WTC11 (cell line): ENCODE measurements at regions not wholly inside any gene's neighbourhood (a gene's known extent, or its start where the extent isn't known, plus 50 kb on each side); places are given as distances from the start of the nearest gene placed in this dataset.

Source experiments
- ATAC-seq: fragments of 200-7000 bp; cut with Tn5 transposase; 2 replicates; pipeline ENCODE4 v1.10.0; 2021; ENCODE audit warnings: mild to moderate bottlenecking, moderate library complexity
- CTCF ChIA-PET: fragments of 300-600 bp; sonication (Branson Sonifier 250); formaldehyde crosslinking; loops from one replicate; lab custom pipeline; 2021; ENCODE audit warnings: antibody characterized with exemption; lab: Charles Lee
- POLR2A ChIA-PET: fragments of 350-600 bp; sonication (Branson Sonifier 250); formaldehyde crosslinking; loops from one replicate; lab custom pipeline; 2021; ENCODE audit warnings: antibody characterized with exemption; lab: Charles Lee
- DNase-seq: peaks from one replicate; pipeline ENCODE4 v3.0.0; 2021; ENCODE audit warnings: low spot score
- H3K27ac Mint-ChIP-seq: 2 replicates; pipeline ENCODE4 v1.8.0; 2021; ENCODE audit warnings: mixed read lengths
- H3K27me3 Mint-ChIP-seq: 2 replicates; pipeline ENCODE4 v1.8.0; 2021; ENCODE audit warnings: low read depth, mild to moderate bottlenecking, moderate library complexity, mixed read lengths
- H3K36me3 Mint-ChIP-seq: 2 replicates; pipeline ENCODE4 v1.8.0; 2021; ENCODE audit warnings: mixed read lengths
- H3K4me1 Mint-ChIP-seq: 2 replicates; pipeline ENCODE4 v1.8.0; 2022; ENCODE audit warnings: mixed read lengths
- H3K4me3 Mint-ChIP-seq: 2 replicates; pipeline ENCODE4 v1.8.0; 2021; ENCODE audit warnings: mild to moderate bottlenecking, moderate library complexity, mixed read lengths
- H3K9me3 Mint-ChIP-seq: 2 replicates; pipeline ENCODE4 v1.8.0; 2021; ENCODE audit warnings: mixed read lengths
- FOXJ3 ChIP-seq: sonication (generic); formaldehyde crosslinking; IDR thresholded peaks from 2 replicates; pipeline ENCODE4 v1.9.0; 2021; ENCODE audit warnings: missing genetic modification reagents, mild to moderate bottlenecking, borderline replicate concordance
- FOXK1 ChIP-seq: sonication (generic); formaldehyde crosslinking; IDR thresholded peaks from 2 replicates; pipeline ENCODE4 v1.8.0; 2022; ENCODE audit warnings: mild to moderate bottlenecking, moderate library complexity, missing genetic modification reagents
- FOXP1 ChIP-seq: sonication (generic); formaldehyde crosslinking; IDR thresholded peaks from 2 replicates; pipeline ENCODE4 v1.8.0; 2022; ENCODE audit warnings: missing genetic modification reagents, mild to moderate bottlenecking, moderate library complexity, borderline replicate concordance
- GTF2I ChIP-seq: fragments of 250-450 bp; sonication (Bioruptor Pico); conservative IDR thresholded peaks from 2 replicates; pipeline ENCODE4 v1.4.0; 2021; ENCODE audit warnings: mild to moderate bottlenecking
- IRF2 ChIP-seq: sonication (generic); formaldehyde crosslinking; IDR thresholded peaks from 2 replicates; pipeline ENCODE4 v1.8.0; 2022; ENCODE audit warnings: low read depth, missing genetic modification reagents, borderline replicate concordance
- PRRX2 ChIP-seq: fragments of 250-450 bp; sonication (Bioruptor Pico); IDR thresholded peaks from 2 replicates; pipeline ENCODE4 v1.8.0; 2021; ENCODE audit warnings: mild to moderate bottlenecking
- RELA ChIP-seq: sonication (generic); formaldehyde crosslinking; IDR thresholded peaks from 2 replicates; pipeline ENCODE4 v1.8.1; 2022; ENCODE audit warnings: missing genetic modification reagents, mild to moderate bottlenecking, borderline replicate concordance
- TEAD1 ChIP-seq: sonication (generic); formaldehyde crosslinking; IDR thresholded peaks from 2 replicates; pipeline ENCODE4 v1.8.0; 2022; ENCODE audit warnings: mild to moderate bottlenecking, missing genetic modification reagents
- ZNF263 ChIP-seq: sonication (generic); formaldehyde crosslinking; IDR thresholded peaks from 2 replicates; pipeline ENCODE4 v1.8.1; 2022; ENCODE audit warnings: low read depth, mild to moderate bottlenecking, moderate library complexity, missing genetic modification reagents
- ZNF317 ChIP-seq: sonication (generic); formaldehyde crosslinking; IDR thresholded peaks from 2 replicates; pipeline ENCODE4 v1.8.1; 2023; ENCODE audit warnings: low read depth, mild to moderate bottlenecking, moderate library complexity, missing genetic modification reagents, borderline replicate concordance
- ZNF396 ChIP-seq: fragments of 250-450 bp; sonication (Bioruptor Pico); IDR thresholded peaks from 2 replicates; pipeline ENCODE4 v1.8.0; 2021; ENCODE audit warnings: mild to moderate bottlenecking, moderate library complexity, borderline replicate concordance
- TF ChIP-seq, protein P1 (sequence below): fragments of 250-450 bp; sonication (Bioruptor Pico); conservative IDR thresholded peaks from 2 replicates; pipeline ENCODE4 v1.9.0; 2021; ENCODE audit warnings: mild to moderate bottlenecking
- TF ChIP-seq, protein P2 (sequence below): sonication (generic); formaldehyde crosslinking; conservative IDR thresholded peaks from 2 replicates; pipeline ENCODE4 v1.8.1; 2023; ENCODE audit warnings: mild to moderate bottlenecking, low read depth, missing genetic modification reagents, moderate library complexity
- TF ChIP-seq, protein P3 (sequence below): sonication (generic); formaldehyde crosslinking; IDR thresholded peaks from 2 replicates; pipeline ENCODE4 v1.8.0; 2023; ENCODE audit warnings: missing genetic modification reagents
- TF ChIP-seq, protein P4 (sequence below): sonication (generic); formaldehyde crosslinking; conservative IDR thresholded peaks from 2 replicates; pipeline ENCODE4 v1.8.1; 2022; ENCODE audit warnings: mild to moderate bottlenecking, missing genetic modification reagents
- TF ChIP-seq, protein P5 (sequence below): fragments of 250-450 bp; sonication (Bioruptor Pico); IDR thresholded peaks from 2 replicates; pipeline ENCODE4 v2.1.2; 2022; ENCODE audit warnings: mild to moderate bottlenecking, moderate library complexity
- TF ChIP-seq, protein P6 (sequence below): sonication (generic); formaldehyde crosslinking; IDR thresholded peaks from 2 replicates; pipeline ENCODE4 v1.8.1; 2023; ENCODE audit warnings: mild to moderate bottlenecking, missing genetic modification reagents
- TF ChIP-seq, protein P7 (sequence below): sonication (generic); formaldehyde crosslinking; IDR thresholded peaks from 2 replicates; pipeline ENCODE4 v1.8.0; 2023; ENCODE audit warnings: missing genetic modification reagents, mild to moderate bottlenecking, borderline replicate concordance
- TF ChIP-seq, protein P8 (sequence below): sonication (generic); formaldehyde crosslinking; IDR thresholded peaks from 2 replicates; pipeline ENCODE4 v1.8.1; 2023; ENCODE audit warnings: mild to moderate bottlenecking, missing genetic modification reagents, moderate library complexity

DNA sequence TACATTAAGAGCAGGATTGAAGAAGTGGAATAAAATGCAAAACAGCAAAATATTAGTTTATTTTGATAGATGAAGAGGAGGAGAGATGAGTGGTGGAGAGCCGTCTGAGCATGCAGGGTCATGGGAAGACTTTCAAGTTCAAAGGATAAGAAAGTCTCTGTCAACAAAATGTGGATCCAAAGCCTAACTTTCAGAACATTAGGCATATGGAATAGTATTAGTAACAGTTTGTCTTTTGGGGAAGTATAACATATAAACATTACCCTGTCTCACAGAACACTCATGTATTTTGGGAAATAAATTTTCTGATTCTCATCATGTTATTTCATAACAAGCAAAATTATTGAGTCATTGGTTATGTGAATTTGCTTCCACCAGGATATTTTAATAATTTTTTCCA is 104.3 kb upstream of the CEP126 start (continued):
- TF ChIP-seq, protein P1, sequence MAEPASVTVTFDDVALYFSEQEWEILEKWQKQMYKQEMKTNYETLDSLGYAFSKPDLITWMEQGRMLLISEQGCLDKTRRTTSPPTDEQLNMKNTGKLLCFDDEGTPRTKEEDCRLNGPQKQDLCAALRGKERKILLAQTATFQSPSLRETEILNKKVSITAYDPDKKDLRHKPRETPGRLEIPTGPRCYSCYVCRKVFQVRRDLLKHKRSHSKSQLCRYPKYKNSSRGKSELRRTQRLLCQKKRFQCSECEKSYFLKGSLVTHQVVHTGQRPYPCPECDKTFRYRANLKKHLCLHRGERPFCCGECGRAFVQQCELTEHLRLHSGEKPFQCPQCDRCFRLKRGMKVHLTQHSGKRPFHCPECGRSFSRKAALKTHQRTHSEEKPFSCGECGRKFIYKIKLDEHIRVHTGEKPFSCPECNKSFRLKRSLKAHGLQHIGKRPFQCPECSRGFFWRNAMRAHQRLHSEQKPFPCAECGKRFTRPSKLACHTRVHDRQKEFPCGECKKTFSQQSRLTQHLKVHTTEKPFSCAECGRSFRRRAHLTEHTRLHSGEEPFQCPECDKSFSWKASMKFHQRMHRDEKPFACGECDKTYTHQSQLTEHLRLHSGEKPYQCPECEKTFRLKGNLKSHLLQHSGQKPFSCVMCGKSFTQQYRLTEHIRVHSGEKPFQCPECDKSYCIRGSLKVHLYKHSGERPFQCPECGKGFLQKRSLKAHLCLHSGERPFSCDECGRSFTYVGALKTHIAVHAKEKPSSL, result no peak
- no peak for TF ChIP-seq ZNF317 (CRISPR knock-in tag)
- no peak for TF ChIP-seq ZNF263 (CRISPR knock-in tag)
- TF ChIP-seq FOXP1 (CRISPR knock-in tag), result no peak
- TF ChIP-seq, protein P2, sequence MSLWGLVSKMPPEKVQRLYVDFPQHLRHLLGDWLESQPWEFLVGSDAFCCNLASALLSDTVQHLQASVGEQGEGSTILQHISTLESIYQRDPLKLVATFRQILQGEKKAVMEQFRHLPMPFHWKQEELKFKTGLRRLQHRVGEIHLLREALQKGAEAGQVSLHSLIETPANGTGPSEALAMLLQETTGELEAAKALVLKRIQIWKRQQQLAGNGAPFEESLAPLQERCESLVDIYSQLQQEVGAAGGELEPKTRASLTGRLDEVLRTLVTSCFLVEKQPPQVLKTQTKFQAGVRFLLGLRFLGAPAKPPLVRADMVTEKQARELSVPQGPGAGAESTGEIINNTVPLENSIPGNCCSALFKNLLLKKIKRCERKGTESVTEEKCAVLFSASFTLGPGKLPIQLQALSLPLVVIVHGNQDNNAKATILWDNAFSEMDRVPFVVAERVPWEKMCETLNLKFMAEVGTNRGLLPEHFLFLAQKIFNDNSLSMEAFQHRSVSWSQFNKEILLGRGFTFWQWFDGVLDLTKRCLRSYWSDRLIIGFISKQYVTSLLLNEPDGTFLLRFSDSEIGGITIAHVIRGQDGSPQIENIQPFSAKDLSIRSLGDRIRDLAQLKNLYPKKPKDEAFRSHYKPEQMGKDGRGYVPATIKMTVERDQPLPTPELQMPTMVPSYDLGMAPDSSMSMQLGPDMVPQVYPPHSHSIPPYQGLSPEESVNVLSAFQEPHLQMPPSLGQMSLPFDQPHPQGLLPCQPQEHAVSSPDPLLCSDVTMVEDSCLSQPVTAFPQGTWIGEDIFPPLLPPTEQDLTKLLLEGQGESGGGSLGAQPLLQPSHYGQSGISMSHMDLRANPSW (CRISPR knock-in tag), result no peak
- TF ChIP-seq, protein P3, sequence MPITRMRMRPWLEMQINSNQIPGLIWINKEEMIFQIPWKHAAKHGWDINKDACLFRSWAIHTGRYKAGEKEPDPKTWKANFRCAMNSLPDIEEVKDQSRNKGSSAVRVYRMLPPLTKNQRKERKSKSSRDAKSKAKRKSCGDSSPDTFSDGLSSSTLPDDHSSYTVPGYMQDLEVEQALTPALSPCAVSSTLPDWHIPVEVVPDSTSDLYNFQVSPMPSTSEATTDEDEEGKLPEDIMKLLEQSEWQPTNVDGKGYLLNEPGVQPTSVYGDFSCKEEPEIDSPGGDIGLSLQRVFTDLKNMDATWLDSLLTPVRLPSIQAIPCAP, result no peak
- TF ChIP-seq FOXK1 (CRISPR knock-in tag), result no peak
- TF ChIP-seq, protein P4, sequence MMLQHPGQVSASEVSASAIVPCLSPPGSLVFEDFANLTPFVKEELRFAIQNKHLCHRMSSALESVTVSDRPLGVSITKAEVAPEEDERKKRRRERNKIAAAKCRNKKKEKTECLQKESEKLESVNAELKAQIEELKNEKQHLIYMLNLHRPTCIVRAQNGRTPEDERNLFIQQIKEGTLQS (CRISPR knock-in tag), result no peak

DNA sequence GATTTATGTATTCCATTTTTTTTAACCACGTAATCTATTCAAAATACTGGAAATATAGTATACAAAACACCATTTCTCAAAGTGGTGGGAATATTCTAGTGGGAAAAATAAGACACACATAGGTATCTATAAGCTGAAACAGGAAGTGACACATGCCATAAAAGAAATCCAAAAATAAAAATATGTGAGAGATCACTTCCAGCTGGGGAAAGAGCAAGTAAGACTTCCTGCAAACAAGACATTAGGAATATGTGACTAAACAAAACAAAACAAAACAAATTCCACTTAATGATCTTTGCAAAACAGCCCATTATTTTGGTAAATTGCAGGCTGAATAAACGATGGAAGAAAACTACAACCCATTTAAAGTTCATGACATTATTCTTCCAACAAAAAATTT is 107.3 kb upstream of the CEP126 start:
- Mint-ChIP-seq H3K27ac (no peak overlapping the region), H3K27me3 (no peaks in the 10 kb centered on the region), H3K36me3 (no peaks in the 10 kb centered on the region), H3K9me3 (peaks cover 8% of the 10 kb centered on the region), H3K4me1 (no peaks in the 10 kb centered on the region), H3K4me3 (no peak overlapping the region)
- TF ChIP-seq, protein P5, sequence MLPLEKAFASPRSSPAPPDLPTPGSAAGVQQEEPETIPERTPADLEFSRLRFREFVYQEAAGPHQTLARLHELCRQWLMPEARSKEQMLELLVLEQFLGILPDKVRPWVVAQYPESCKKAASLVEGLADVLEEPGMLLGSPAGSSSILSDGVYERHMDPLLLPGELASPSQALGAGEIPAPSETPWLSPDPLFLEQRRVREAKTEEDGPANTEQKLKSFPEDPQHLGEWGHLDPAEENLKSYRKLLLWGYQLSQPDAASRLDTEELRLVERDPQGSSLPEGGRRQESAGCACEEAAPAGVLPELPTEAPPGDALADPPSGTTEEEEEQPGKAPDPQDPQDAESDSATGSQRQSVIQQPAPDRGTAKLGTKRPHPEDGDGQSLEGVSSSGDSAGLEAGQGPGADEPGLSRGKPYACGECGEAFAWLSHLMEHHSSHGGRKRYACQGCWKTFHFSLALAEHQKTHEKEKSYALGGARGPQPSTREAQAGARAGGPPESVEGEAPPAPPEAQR (CRISPR knock-in tag), result no peak
- DNase-seq (no peak), ATAC-seq (no peak)
- ChIA-PET CTCF (no interaction called here), POLR2A (no interaction called here)

DNA sequence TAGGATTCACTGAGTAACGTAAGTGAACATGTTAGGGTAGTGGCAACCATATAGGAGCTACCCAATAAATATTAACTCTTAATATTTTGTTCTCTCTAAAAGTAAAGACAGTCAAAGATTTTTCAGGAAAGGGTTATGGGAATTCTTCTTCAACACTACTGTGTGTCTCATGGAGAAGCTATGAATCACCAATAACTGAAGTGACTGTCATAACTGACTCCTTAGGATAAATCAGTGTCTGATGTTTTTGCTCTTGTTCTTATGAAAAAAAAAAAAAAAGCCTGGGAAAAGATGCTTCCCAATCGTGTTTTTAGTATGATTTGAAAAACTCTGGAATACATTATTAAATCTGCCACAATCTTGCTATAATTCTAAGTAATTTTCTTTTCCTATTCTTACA is 111.2 kb upstream of the CEP126 start:
- H3K36me3 Mint-ChIP-seq, result no peaks in the 10 kb centered on the region
- no peak overlapping the region for H3K4me3 Mint-ChIP-seq
- no peak for ATAC-seq
- peaks cover 7% of the 10 kb centered on the region for H3K9me3 Mint-ChIP-seq
- no peaks in the 10 kb centered on the region for H3K4me1 Mint-ChIP-seq
- no peaks in the 10 kb centered on the region for H3K27me3 Mint-ChIP-seq
- CTCF ChIA-PET, result no interaction called here
- POLR2A ChIA-PET, result no interaction called here
- no peak for DNase-seq
- no peak overlapping the region for H3K27ac Mint-ChIP-seq
- TF ChIP-seq TEAD1 (CRISPR knock-in tag) (no peak), RELA (CRISPR knock-in tag) (no peak), ZNF396 (CRISPR knock-in tag) (no peak), IRF2 (no peak), FOXJ3 (no peak), GTF2I (CRISPR knock-in tag) (no peak), FOXK1 (CRISPR knock-in tag) (no peak), PRRX2 (no peak)
- TF ChIP-seq, protein P6, sequence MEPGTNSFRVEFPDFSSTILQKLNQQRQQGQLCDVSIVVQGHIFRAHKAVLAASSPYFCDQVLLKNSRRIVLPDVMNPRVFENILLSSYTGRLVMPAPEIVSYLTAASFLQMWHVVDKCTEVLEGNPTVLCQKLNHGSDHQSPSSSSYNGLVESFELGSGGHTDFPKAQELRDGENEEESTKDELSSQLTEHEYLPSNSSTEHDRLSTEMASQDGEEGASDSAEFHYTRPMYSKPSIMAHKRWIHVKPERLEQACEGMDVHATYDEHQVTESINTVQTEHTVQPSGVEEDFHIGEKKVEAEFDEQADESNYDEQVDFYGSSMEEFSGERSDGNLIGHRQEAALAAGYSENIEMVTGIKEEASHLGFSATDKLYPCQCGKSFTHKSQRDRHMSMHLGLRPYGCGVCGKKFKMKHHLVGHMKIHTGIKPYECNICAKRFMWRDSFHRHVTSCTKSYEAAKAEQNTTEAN (CRISPR knock-in tag), result no peak
- TF ChIP-seq, protein P7, sequence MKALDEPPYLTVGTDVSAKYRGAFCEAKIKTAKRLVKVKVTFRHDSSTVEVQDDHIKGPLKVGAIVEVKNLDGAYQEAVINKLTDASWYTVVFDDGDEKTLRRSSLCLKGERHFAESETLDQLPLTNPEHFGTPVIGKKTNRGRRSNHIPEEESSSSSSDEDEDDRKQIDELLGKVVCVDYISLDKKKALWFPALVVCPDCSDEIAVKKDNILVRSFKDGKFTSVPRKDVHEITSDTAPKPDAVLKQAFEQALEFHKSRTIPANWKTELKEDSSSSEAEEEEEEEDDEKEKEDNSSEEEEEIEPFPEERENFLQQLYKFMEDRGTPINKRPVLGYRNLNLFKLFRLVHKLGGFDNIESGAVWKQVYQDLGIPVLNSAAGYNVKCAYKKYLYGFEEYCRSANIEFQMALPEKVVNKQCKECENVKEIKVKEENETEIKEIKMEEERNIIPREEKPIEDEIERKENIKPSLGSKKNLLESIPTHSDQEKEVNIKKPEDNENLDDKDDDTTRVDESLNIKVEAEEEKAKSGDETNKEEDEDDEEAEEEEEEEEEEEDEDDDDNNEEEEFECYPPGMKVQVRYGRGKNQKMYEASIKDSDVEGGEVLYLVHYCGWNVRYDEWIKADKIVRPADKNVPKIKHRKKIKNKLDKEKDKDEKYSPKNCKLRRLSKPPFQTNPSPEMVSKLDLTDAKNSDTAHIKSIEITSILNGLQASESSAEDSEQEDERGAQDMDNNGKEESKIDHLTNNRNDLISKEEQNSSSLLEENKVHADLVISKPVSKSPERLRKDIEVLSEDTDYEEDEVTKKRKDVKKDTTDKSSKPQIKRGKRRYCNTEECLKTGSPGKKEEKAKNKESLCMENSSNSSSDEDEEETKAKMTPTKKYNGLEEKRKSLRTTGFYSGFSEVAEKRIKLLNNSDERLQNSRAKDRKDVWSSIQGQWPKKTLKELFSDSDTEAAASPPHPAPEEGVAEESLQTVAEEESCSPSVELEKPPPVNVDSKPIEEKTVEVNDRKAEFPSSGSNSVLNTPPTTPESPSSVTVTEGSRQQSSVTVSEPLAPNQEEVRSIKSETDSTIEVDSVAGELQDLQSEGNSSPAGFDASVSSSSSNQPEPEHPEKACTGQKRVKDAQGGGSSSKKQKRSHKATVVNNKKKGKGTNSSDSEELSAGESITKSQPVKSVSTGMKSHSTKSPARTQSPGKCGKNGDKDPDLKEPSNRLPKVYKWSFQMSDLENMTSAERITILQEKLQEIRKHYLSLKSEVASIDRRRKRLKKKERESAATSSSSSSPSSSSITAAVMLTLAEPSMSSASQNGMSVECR (CRISPR knock-in tag), result no peak
- TF ChIP-seq, protein P8, sequence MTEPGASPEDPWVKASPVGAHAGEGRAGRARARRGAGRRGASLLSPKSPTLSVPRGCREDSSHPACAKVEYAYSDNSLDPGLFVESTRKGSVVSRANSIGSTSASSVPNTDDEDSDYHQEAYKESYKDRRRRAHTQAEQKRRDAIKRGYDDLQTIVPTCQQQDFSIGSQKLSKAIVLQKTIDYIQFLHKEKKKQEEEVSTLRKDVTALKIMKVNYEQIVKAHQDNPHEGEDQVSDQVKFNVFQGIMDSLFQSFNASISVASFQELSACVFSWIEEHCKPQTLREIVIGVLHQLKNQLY (CRISPR knock-in tag), result no peak
